GM18519 (cell line): ENCODE measurements at regions not wholly inside any gene's neighbourhood (a gene's known extent, or its start where the extent isn't known, plus 50 kb on each side); places are given as distances from the start of the nearest gene placed in this dataset.

Experiments used
- ATAC-seq: cut with Tn5 transposase; IDR thresholded peaks from one replicate; pipeline ENCODE4 v1.9.1; 2021; ENCODE audit warnings: mild to moderate bottlenecking, moderate library complexity; ENCODE audit not compliant: unreplicated experiment, low FRiP score

DNA sequence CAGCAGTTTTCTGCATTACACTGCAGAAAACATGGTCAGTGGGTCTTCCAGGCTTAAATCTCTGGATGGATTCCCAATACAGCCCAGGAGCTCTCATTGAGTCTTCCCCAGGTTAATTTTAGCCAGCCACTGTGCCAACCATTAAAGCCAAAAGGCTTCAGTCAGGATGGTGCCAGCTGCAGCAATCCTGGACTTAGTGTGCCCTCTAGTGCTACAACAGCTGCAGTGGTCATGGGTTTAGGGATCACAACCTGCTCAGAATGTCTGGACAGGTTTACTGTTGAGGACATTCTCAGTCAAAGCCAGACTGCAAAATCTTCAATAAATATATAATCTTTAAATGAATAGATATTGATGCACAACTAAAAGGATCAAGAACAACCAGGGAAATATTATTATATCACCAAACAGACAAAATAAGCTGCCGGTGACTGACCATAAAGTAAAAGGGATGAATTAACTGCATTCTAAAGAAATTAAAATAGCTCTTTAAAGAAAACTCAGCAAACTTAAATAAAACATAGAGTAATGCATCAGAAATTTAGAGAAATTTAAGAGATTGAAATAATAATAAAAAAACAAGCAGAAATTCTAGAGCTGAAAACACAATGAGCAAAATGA is 639.9 kb downstream of the SPOCK3 start:
- peak; percentile 93 for ATAC-seq

- ATAC-seq = no peak
Measured at GRCh38 chr4:166600264-166600663, 634.0 kb downstream of the SPOCK3 start.

DNA sequence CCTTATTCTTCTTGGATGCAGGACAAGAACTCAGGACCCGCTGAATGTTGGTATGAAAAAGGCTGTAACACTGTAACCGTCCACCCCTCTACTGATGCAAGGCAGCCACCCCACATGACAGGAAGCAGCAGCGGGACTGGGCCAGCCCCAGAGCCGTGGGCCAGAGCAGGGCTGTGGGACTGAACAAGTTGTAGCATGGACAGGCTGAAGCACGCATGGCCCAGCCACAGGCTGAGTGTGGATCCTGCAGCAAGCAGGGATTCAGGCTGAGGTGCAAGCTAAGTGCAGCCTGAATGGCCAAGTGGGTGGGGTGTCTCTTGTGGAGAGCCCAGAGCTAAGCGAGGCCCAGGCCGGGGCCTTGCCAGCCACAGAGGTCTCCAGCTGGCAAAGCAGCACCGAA is 632.2 kb downstream of the SPOCK3 start:
- ATAC-seq = no peak

- no peak for ATAC-seq
Measured at GRCh38 chr4:166622425-166622977, 611.8 kb downstream of the SPOCK3 start.

- ATAC-seq = no peak
Measured at GRCh38 chr4:166625018-166625637, 609.2 kb downstream of the SPOCK3 start.

DNA sequence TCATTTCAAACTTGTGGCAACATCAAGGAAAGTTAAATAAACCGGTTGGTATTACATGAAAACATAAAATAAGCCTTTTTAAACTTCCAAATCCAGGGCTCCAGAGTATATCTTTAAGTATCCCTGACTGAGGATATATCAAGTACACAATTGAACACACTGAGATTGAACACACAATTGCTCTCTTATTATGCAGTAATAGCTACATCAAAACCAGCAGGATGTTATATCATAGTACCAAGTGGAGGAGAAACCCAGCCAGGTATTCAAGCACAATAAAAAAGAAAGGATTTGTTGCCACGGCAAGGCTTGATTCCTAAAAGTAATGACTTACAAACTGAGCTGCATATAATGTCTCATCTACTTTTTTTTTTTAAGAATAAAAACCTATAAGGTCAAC is 605.8 kb downstream of the SPOCK3 start:
- no peak for ATAC-seq

DNA sequence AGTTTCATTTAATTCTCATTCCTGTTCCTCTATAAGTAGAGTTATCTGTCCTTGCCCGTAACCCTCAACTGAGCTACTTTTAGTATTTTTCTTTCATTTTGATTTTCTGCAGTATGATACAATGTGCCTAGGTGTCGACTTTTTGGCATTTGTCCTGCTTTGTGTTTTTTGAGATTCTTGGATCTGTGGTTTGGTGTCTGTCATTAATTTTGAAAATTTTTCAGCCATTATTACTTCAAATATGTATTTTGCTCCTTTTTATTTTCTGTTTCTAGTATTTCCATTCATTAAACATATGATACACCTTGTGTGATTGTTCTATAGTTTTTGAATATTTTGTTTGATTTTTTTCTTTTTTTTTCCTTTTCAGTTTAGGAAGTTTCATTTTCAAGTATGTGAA is 598.9 kb downstream of the SPOCK3 start:
- no peak for ATAC-seq

DNA sequence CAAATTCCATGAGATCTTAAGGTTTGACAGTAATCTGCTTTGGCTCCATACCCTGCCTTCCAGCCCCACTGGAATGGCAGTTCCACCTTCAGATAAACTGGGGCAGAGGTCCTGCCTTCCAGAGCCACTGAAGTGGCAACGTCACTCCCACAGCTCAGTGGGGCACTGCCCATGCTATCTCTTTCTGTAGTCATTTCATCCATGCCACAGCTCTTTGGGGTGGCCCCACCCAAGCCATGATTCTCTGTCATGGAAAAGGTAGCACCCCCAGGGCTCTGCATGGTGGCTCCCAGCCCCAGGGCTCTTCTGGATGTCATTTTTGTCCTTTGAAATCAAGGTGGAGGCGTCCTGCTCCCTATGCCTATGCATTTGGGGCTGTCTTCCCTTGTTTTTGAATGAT is 596.5 kb downstream of the SPOCK3 start:
- no peak for ATAC-seq

DNA sequence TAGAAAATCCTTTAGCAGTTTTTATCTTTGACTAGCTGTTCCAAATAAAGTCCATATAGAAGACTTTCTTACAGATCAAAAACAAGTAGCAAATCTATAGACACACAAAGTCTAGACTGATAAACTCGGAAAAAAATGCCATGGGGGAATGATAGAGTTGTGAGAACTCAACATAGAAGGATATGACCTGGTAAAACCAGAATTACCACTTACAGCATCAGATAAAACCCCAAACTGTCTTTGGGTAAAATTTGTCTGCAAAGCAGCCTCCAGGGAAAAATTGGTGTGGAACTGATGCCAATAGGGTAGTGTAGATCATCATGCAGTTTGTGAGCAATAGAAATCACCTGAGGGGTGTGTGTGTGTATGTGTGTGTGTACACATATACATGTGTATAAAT is 579.1 kb downstream of the SPOCK3 start:
- ATAC-seq = no peak

DNA sequence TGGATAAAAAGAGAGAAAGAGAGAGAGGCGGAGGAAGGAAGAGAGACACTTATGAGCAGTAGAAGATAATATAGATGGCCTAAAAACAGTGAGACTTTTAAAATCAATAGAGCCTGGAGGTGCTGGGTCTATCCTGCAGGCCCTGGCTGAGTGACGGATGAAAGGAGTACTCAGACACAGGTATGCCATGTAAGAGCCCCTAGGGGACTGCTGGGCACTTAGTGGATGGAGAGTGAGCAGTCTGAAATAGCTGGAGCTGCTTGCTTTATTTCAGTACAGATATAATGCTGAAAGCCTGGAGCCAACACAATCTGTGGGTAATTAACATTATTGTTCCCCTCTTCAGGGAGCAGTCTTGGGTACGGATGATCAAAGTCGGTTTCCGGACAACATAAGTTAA is 578.6 kb downstream of the SPOCK3 start:
- ATAC-seq = no peak

DNA sequence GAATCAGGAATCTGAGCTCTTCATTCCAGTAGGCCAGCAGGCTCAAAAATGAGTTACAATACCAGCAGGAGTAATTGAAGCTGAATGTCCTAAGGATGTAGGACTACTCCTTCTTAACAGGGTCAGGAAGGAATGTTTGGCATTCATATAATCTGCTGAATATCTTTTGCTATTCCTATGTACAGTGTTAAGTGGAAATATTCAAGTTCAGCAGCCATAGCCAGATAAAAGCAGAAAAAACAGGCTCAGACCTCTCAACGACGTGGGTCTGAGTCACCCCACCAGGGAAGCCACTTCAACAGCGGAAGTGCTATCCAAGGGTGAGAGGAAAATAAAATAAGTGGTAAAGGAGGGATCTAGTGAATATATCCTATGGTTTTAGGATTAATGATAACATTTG is 577.0 kb downstream of the SPOCK3 start:
- ATAC-seq = no peak

DNA sequence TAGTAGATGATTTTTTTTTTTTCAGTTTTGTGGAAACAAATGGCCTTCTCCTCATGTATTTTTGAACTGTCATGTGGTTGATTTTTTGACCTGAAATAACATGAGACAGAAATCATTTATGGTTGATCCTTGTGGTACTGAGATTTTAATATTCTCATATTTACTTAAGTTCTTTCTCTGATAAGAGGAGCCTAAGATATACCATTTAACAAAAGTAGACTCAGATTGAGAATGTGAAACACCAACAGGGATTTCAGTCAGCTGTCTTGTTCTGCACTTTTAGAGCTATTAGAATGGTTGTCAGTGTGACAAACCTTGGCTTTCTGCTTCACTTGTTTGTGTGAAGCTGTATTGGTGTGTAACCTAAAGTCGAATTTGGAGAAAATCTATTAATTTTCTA is 575.7 kb downstream of the SPOCK3 start:
- peak; percentile 34 for ATAC-seq

- peak; percentile 92 for ATAC-seq
Measured at GRCh38 chr4:166662266-166662843, 571.9 kb downstream of the SPOCK3 start.

- no peak for ATAC-seq
Measured at GRCh38 chr4:166670341-166670740, 564.0 kb downstream of the SPOCK3 start.

- no peak for ATAC-seq
Measured at GRCh38 chr4:166673911-166674310, 560.4 kb downstream of the SPOCK3 start.

- ATAC-seq = no peak
Measured at GRCh38 chr4:166675411-166675810, 558.9 kb downstream of the SPOCK3 start.

DNA sequence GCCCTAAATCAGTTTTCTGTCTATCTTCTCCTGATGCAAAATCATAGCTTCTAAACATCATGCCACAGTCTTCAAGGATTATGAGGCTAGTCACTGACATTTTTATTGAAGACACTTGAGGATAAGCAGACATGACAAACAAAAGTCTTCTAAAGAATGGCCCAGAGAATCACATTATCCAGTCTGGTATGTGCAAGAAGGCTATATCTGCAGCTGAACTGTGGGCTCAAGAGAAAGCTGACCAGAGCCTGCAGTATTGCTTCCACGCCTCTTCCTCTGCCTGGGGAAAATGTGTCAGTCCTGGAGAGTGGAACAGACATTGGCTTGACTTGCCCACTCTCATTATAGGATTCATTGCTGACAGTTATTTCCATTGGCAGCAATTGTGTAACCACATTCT is 553.5 kb downstream of the SPOCK3 start:
- no peak for ATAC-seq

GRCh38 chr4:166682200-166682599 is 552.1 kb downstream of the SPOCK3 start:
- ATAC-seq = no peak
